Activated B cell treated with CpG ODN at 0.5 μM for 24 hours (primary cell): ENCODE measurements at regions not wholly inside any gene's neighbourhood (a gene's known extent, or its start where the extent isn't known, plus 50 kb on each side); places are given as distances from the start of the nearest gene placed in this dataset.

Experiments
- ATAC-seq: fragments of 200-7000 bp; cut with Tn5 transposase; one replicate; pipeline ENCODE4 v1.10.0; 2021; ENCODE audit warnings: low read depth, mild to moderate bottlenecking, moderate library complexity
- CTCF ChIA-PET: fragments of 350-600 bp; sonication (Branson Sonifier 250); formaldehyde crosslinking; loops from one replicate; lab custom pipeline; 2021; ENCODE audit warnings: antibody characterized with exemption; lab: Charles Lee
- POLR2A ChIA-PET: fragments of 350-600 bp; sonication (Branson Sonifier 250); formaldehyde crosslinking; loops from one replicate; lab custom pipeline; 2021; ENCODE audit warnings: antibody characterized with exemption; lab: Charles Lee
- DNase-seq: peaks from one replicate; pipeline ENCODE4 v3.0.0; 2022
- H3K27ac Mint-ChIP-seq: one replicate; pipeline ENCODE4 v1.8.0; 2020; ENCODE audit warnings: mixed read lengths
- H3K27me3 Mint-ChIP-seq: one replicate; pipeline ENCODE4 v1.8.0; 2021; ENCODE audit warnings: mixed read lengths
- H3K36me3 Mint-ChIP-seq: one replicate; pipeline ENCODE4 v1.8.0; 2021; ENCODE audit warnings: low read depth, mixed read lengths
- H3K4me1 Mint-ChIP-seq: one replicate; pipeline ENCODE4 v1.8.0; 2021; ENCODE audit warnings: mixed read lengths
- H3K4me3 Mint-ChIP-seq: one replicate; pipeline ENCODE4 v1.8.0; 2020; ENCODE audit warnings: mild to moderate bottlenecking, mixed read lengths
- H3K9me3 Mint-ChIP-seq: one replicate; pipeline ENCODE4 v1.8.0; 2020; ENCODE audit warnings: mixed read lengths
- intact Hi-C: fragments of 100-400 bp; cut with micrococcal nuclease; formaldehyde crosslinking; loops from one replicate; pipeline ENCODE4 v1.15.1; 2024
- TF ChIP-seq, protein P1 (sequence below): fragments of 200-600 bp; IDR thresholded peaks from one replicate; pipeline ENCODE4 v1.8.0; 2022; ENCODE audit warnings: antibody characterized with exemption, mild to moderate bottlenecking

DNA sequence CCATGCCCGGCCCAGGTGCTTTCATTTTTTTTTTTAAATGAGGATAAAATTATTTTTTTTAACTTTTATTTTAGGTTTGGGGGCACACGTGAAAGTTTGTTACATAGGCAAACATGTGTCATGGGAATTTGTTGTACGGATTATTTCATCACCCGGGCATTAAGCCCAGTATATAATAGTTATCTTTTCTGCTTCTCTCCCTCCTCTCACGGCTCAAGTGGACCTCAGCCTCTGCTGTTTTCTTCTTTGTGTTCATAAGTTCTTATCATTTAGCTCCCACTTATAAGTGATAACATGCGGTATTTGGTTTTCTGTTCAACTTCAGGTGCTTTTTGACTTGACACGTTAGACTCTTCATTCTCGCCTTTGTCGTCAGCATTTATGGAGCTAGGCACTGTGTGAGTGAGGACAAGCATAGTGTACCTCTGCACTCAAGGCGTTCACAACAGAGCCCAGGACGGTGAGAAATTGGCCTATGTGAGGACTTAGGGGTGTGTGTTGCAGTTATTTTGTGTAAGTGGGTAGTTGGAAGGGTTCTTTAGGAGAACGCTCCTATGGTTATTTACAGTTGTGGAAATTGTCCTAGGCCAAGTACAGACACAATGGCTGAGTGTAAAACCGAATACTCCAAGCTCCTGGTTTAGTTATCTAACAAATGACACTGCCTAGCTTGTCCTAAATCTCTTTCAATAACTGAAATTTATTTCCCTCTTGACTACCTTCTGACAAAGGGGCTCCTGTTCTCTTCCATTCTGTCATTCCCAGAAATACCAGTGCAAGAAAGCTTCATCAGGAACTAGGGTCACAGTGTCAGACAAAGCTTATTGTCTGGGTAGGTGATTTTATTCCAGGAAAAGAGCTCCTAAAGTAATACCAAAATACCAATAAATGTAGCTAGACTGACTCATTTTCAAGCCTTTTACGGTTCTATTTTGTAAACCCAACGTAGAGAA is 200.5 kb upstream of the PRICKLE1 start:
- ATAC-seq (no peak), DNase-seq (no peak)
- Mint-ChIP-seq H3K27me3 (no peaks in the 10 kb centered on the region), H3K4me3 (no peak overlapping the region), H3K4me1 (no peaks in the 10 kb centered on the region), H3K36me3 (no peaks in the 10 kb centered on the region), H3K9me3 (no peaks in the 10 kb centered on the region), H3K27ac (no peak overlapping the region)
- ChIA-PET CTCF (no interaction called here), POLR2A (no interaction called here)
- intact Hi-C loops: no loop called here
- TF ChIP-seq, protein P1, sequence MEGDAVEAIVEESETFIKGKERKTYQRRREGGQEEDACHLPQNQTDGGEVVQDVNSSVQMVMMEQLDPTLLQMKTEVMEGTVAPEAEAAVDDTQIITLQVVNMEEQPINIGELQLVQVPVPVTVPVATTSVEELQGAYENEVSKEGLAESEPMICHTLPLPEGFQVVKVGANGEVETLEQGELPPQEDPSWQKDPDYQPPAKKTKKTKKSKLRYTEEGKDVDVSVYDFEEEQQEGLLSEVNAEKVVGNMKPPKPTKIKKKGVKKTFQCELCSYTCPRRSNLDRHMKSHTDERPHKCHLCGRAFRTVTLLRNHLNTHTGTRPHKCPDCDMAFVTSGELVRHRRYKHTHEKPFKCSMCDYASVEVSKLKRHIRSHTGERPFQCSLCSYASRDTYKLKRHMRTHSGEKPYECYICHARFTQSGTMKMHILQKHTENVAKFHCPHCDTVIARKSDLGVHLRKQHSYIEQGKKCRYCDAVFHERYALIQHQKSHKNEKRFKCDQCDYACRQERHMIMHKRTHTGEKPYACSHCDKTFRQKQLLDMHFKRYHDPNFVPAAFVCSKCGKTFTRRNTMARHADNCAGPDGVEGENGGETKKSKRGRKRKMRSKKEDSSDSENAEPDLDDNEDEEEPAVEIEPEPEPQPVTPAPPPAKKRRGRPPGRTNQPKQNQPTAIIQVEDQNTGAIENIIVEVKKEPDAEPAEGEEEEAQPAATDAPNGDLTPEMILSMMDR: no peak

DNA sequence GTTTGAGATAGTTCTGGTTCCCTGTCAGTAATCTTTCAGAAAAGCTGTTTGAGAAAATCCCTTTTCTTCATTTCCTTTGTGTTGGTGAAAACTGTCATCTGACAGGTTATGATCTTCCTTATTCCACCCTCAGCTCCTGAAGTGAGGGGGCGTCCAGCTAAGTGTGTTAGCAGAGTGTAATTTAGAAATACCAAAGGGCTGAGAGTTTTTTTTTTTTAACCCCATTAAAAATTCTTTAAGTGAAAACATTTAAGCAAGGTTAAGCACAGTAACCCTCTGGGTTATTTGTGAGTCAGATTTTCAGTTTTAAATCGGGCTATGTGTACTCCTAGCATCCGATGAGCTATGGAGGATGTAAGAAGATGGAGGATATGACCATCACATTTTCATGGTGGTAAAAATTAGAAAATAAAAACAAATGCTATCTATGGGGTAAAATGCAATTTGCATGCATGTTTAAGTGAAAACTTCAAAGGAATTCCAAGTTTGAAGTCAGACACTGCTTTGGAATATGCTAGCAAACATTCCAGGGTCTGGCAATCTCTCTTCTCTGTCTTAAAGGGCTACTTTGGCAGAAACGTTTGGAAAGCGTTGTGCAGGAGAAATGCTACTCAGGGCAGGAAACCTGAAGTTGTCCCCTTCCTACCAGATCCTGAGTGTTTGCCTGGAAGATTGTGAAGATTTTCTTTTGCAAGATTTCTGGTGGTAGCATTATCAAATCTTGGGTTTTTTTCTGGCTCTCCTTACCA is 197.0 kb upstream of the PRICKLE1 start:
- H3K27me3 Mint-ChIP-seq: peaks cover 2% of the 10 kb centered on the region
- ChIA-PET POLR2A (no interaction called here), CTCF (no interaction called here)
- no peak overlapping the region for H3K4me3 Mint-ChIP-seq
- intact Hi-C loops: no loop called here
- H3K27ac Mint-ChIP-seq: no peak overlapping the region
- TF ChIP-seq, protein P1: no peak
- DNase-seq: no peak
- H3K4me1 Mint-ChIP-seq: no peaks in the 10 kb centered on the region
- ATAC-seq: no peak
- H3K36me3 Mint-ChIP-seq: no peaks in the 10 kb centered on the region
- no peaks in the 10 kb centered on the region for H3K9me3 Mint-ChIP-seq

DNA sequence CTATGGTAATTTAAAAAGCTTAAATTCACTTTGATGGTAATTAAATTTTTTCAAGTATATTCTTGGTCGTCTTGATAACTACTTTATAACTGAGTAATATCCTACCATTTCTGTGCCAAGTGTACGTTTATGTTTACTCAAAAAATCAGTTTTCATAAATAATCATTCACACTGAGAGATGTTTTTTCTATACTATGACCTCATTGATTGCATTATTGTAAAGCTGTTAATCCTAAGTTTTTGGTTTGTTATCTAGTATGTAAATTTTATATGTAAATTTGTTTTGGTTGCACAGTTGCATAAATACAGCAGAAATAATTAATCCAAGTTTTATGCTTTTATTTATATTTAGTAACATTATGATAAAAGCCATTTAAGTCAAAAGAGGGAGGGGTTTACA is 196.4 kb upstream of the PRICKLE1 start:
- CTCF ChIA-PET: no interaction called here
- Mint-ChIP-seq H3K27me3 (peaks cover 2% of the 10 kb centered on the region), H3K4me3 (no peak overlapping the region), H3K27ac (no peak overlapping the region), H3K4me1 (no peaks in the 10 kb centered on the region), H3K9me3 (no peaks in the 10 kb centered on the region), H3K36me3 (no peaks in the 10 kb centered on the region)
- no peak for ATAC-seq
- no peak for DNase-seq
- POLR2A ChIA-PET: no interaction called here
- intact Hi-C loops: no loop called here
- TF ChIP-seq, protein P1: no peak

DNA sequence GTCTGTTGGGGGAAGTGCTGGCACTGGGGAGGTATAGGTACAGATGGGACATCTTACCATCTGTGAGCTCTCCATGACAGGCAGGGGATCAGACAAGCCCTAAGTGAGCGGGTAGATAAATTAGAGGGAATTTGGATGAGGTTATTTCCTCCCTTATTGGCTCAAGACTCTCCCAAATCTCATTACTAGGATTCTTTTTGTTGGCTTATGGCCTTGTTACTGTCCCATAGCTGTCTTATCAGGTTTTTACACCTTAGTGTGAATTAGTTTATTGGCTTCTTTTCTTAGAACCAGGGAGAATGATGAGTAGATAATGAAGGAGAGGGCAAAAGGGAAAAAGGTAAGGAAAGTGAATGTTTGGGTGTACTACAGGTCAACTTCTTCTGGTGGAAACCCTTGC is 191.1 kb upstream of the PRICKLE1 start:
- TF ChIP-seq, protein P1: no peak
- no peaks in the 10 kb centered on the region for H3K36me3 Mint-ChIP-seq
- no peaks in the 10 kb centered on the region for H3K9me3 Mint-ChIP-seq
- no peak for ATAC-seq
- intact Hi-C loops: no loop called here
- no peaks in the 10 kb centered on the region for H3K4me1 Mint-ChIP-seq
- H3K4me3 Mint-ChIP-seq: no peak overlapping the region
- no peak overlapping the region for H3K27ac Mint-ChIP-seq
- POLR2A ChIA-PET: no interaction called here
- peaks cover 2% of the 10 kb centered on the region for H3K27me3 Mint-ChIP-seq
- no peak for DNase-seq
- CTCF ChIA-PET: no interaction called here

DNA sequence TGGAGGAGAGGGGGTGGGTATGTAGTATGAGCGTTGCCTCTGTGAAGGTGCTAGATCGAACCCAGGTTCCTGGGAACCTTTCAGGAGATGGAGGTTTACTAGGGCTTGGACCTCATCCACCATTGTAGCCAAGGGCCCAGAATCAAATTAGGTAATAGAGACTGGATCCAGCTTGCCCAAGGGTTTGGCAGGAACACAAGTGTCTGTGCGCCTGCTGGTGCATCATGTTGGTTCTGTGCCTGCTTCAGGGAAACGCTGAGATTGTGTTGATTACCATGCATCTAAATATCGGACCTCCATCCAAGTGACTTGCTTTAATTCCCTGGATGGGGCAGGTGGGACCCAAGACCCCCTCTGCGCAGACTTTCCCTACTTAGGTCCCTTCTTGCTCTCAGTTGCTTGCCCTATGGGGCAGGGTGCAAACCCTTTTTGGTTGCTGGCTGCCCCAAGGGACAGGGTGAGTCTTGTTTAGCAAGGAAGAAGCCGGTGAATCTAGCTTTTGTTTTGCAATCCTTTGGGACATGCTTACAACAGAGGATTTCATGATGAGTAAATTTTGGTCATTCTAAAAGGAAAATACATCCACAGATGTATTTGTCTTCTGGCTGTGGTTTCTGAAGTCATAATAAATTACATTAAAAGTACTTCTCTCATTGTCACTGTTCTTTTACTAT is 189.8 kb upstream of the PRICKLE1 start:
- intact Hi-C loops: no loop called here
- Mint-ChIP-seq H3K9me3 (no peaks in the 10 kb centered on the region), H3K4me1 (no peaks in the 10 kb centered on the region), H3K27ac (no peak overlapping the region), H3K4me3 (no peak overlapping the region), H3K36me3 (no peaks in the 10 kb centered on the region), H3K27me3 (peaks cover 2% of the 10 kb centered on the region)
- ATAC-seq (no peak), DNase-seq (no peak)
- TF ChIP-seq, protein P1: no peak
- ChIA-PET CTCF (no interaction called here), POLR2A (no interaction called here)
